Fibroblast of lung (primary cell): ENCODE measurements at regions not wholly inside any gene's neighbourhood (a gene's known extent, or its start where the extent isn't known, plus 50 kb on each side); places are given as distances from the start of the nearest gene placed in this dataset.
"Not testable (repeated sequence)": the region's sequence is repeated elsewhere in the genome, so short reads cannot be mapped to it uniquely, and the experiment has no call there.

ENCODE experiments used
- DNase-seq, 2 donors: peaks; one replicate each; pipeline versions ENCODE4 v3.0.0 to v3.0.0-alpha.2; 2010; ENCODE audit warnings: low read depth in 2 of 2
- H2AFZ ChIP-seq: 2 replicates; pipeline ENCODE4 v1.5.1; 2012; ENCODE audit warnings: low read length, control low read depth, inconsistent platforms
- H3K27ac ChIP-seq: 2 replicates; pipeline ENCODE4 v1.5.1; 2011; ENCODE audit warnings: low read length, control low read depth; ENCODE audit not compliant: insufficient read depth
- H3K27me3 ChIP-seq: 2 replicates; pipeline ENCODE4 v1.5.1; 2011; ENCODE audit warnings: mild to moderate bottlenecking, low read length; ENCODE audit not compliant: control insufficient read depth, insufficient read depth
- H3K36me3 ChIP-seq: 2 replicates; pipeline ENCODE4 v1.5.1; 2011; ENCODE audit warnings: low read length; ENCODE audit not compliant: control insufficient read depth, insufficient read depth
- H3K4me1 ChIP-seq: 2 replicates; pipeline ENCODE4 v1.5.1; 2011; ENCODE audit warnings: low read length; ENCODE audit not compliant: control insufficient read depth, insufficient read depth; ENCODE audit errors: extremely low read depth
- H3K4me2 ChIP-seq: 2 replicates; pipeline ENCODE4 v1.5.1; 2011; ENCODE audit warnings: low read length, control low read depth; ENCODE audit not compliant: insufficient read depth; ENCODE audit errors: extremely low read depth
- H3K4me3 ChIP-seq, 4 experiments: fragments of 200-600 bp in 1 of 4; sonication (generic) in 1 of 4; replicated peaks in 1 of 4; 2 replicates each; pipeline ENCODE4 v1.5.1; 2011 to 2016; ENCODE audit warnings: low read length in 4 of 4, low read depth in 3 of 4, mild to moderate bottlenecking in 3 of 4, control low read depth in 2 of 4, inconsistent platforms in 1 of 4, mixed read lengths in 1 of 4; ENCODE audit not compliant: insufficient read depth in 1 of 4; ENCODE audit errors: control extremely low read depth in 1 of 4
- H3K79me2 ChIP-seq: 2 replicates; pipeline ENCODE4 v1.5.1; 2012; ENCODE audit warnings: mild to moderate bottlenecking, low read length, inconsistent platforms; ENCODE audit not compliant: control insufficient read depth, insufficient read depth
- H3K9ac ChIP-seq: 2 replicates; pipeline ENCODE4 v1.5.1; 2011; ENCODE audit warnings: mild to moderate bottlenecking, low read length, control low read depth; ENCODE audit not compliant: insufficient read depth
- H3K9me3 ChIP-seq: 2 replicates; pipeline ENCODE4 v1.5.1; 2012; ENCODE audit warnings: low read depth, low read length; ENCODE audit not compliant: control insufficient read depth, insufficient read depth
- H4K20me1 ChIP-seq: 2 replicates; pipeline ENCODE4 v1.5.1; 2011; ENCODE audit warnings: low read length; ENCODE audit not compliant: control insufficient read depth, insufficient read depth; ENCODE audit errors: extremely low read depth
- CTCF ChIP-seq, 2 donors: IDR thresholded peaks in 1 of 2; conservative IDR thresholded peaks in 1 of 2; 1 replicate in 1 of 2; 2 replicates in 1 of 2; pipeline ENCODE4 v1.5.1; 2011 to 2012; ENCODE audit warnings: low read length in 2 of 2, control low read depth in 1 of 2, inconsistent platforms in 1 of 2, low read depth in 1 of 2, mild to moderate bottlenecking in 1 of 2
- EZH2 ChIP-seq: IDR thresholded peaks from 2 replicates; pipeline ENCODE4 v1.5.1; 2012; ENCODE audit warnings: low read length, control low read depth, mild to moderate bottlenecking; ENCODE audit errors: missing control alignments

GRCh38 chr6:6878887-6879585 lies 228.7 kb upstream of the RREB1 start:
- Histone ChIP-seq H3K4me2 (no peak overlapping the region), H3K27me3 (no peaks in the 10 kb centered on the region), H3K4me1 (no peaks in the 10 kb centered on the region), H3K27ac (no peak overlapping the region), H3K4me3 (no peak overlapping the region), H4K20me1 (no peaks in the 10 kb centered on the region), H3K36me3 (no peaks in the 10 kb centered on the region), H3K79me2 (no peaks in the 10 kb centered on the region), H2AFZ (no peak overlapping the region), H3K9ac (no peak overlapping the region), H3K9me3 (no peaks in the 10 kb centered on the region)
- TF ChIP-seq CTCF (conservative IDR thresholded peaks at IDR 0.05 in 1 of 2, IDR thresholded peaks at IDR 0.05 in 1 of 2; ENCODE audit: low read depth in 1 of 2, low read length in 2 of 2) = no peak
- no peak for TF ChIP-seq EZH2
- DNase-seq = peak; percentile 23 to 28

GRCh38 chr6:6879586-6879974 lies 228.2 kb upstream of the RREB1 start:
- H3K36me3 ChIP-seq, H3K4me1 ChIP-seq, H3K27me3 ChIP-seq, H3K9me3 ChIP-seq, H3K27ac ChIP-seq, H3K4me3 ChIP-seq, H3K9ac ChIP-seq, H3K4me2 ChIP-seq, H3K79me2 ChIP-seq, H4K20me1 ChIP-seq, H2AFZ ChIP-seq: not testable (repeated sequence)
- DNase-seq = peak; percentile 15 to 38

GRCh38 chr6:6880745-6881437 lies 226.9 kb upstream of the RREB1 start:
- no peaks in the 10 kb centered on the region for H3K36me3 ChIP-seq
- no peak overlapping the region for H3K27ac ChIP-seq
- H3K27me3 ChIP-seq = no peaks in the 10 kb centered on the region
- H3K79me2 ChIP-seq = no peaks in the 10 kb centered on the region
- no peak overlapping the region for H3K9ac ChIP-seq
- DNase-seq = no peak
- H2AFZ ChIP-seq = no peak overlapping the region
- no peaks in the 10 kb centered on the region for H3K4me1 ChIP-seq
- H3K4me2 ChIP-seq = no peak overlapping the region
- H3K4me3 ChIP-seq = no peak overlapping the region
- TF ChIP-seq CTCF (conservative IDR thresholded peaks at IDR 0.05 in 1 of 2, IDR thresholded peaks at IDR 0.05 in 1 of 2; ENCODE audit: low read depth in 1 of 2, low read length in 2 of 2) (no peak), EZH2 (no peak)
- no peaks in the 10 kb centered on the region for H4K20me1 ChIP-seq
- no peaks in the 10 kb centered on the region for H3K9me3 ChIP-seq
